ENCODE measurements at regions not wholly inside any gene's neighbourhood (a gene's known extent, or its start where the extent isn't known, plus 50 kb on each side); places are given as distances from the start of the nearest gene placed in this dataset.
"Not testable (repeated sequence)": the region's sequence is repeated elsewhere in the genome, so short reads cannot be mapped to it uniquely, and the experiment has no call there.

DNA sequence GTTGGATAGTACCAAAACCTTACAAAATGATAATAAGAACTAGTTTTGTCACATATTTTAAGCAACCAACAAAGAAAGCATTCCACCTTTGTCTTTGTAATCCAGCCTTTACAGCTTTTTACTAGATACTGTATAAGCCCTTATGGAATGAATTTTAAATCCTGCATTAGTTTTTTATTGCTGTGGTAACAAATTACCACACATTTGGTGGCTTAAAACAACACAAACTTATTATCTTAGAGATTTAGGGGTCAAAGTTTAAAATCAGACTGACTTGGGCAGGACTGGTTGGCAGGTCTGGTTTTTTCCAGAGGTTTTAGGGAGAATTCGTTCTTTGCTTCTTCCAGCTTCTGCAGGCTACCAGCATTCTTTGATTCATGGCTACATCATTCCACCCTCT is 108.5 kb upstream of the NLGN1 start:
- peaks cover 6% of the 10 kb centered on the region for H3K9me3 Mint-ChIP-seq
- no peak overlapping the region for H3K4me3 Mint-ChIP-seq
- no peaks in the 10 kb centered on the region for H3K4me1 Mint-ChIP-seq (ENCODE audit: low read depth)
- ATAC-seq (ENCODE audit: poor library complexity): no peak
- Histone ChIP-seq H3K4me1 (ENCODE audit: insufficient read depth, low read length) (no peaks in the 10 kb centered on the region), H3K27me3 (ENCODE audit: control insufficient read depth in 1 of 2, insufficient read depth in 2 of 2, low read length in 2 of 2) (no peaks in the 10 kb centered on the region), H3K9me3 (ENCODE audit: control insufficient read depth in 1 of 2, insufficient read depth in 1 of 2, low read length in 2 of 2) (peaks cover 0 to 11% of the 10 kb centered on the region in 2 experiments), H3K27ac (ENCODE audit: low read depth in 1 of 2, low read length in 2 of 2) (no peak overlapping the region), H3K4me3 (ENCODE audit: low read length) (no peak overlapping the region), H3K36me3 (ENCODE audit: insufficient read depth, low read length) (no peaks in the 10 kb centered on the region)
- ChIA-PET CTCF (no interaction called here), POLR2A (no interaction called here)
- H3K27me3 Mint-ChIP-seq: no peaks in the 10 kb centered on the region
- no peaks in the 10 kb centered on the region for H3K36me3 Mint-ChIP-seq (ENCODE audit: low read depth)
- TF ChIP-seq, protein P1, sequence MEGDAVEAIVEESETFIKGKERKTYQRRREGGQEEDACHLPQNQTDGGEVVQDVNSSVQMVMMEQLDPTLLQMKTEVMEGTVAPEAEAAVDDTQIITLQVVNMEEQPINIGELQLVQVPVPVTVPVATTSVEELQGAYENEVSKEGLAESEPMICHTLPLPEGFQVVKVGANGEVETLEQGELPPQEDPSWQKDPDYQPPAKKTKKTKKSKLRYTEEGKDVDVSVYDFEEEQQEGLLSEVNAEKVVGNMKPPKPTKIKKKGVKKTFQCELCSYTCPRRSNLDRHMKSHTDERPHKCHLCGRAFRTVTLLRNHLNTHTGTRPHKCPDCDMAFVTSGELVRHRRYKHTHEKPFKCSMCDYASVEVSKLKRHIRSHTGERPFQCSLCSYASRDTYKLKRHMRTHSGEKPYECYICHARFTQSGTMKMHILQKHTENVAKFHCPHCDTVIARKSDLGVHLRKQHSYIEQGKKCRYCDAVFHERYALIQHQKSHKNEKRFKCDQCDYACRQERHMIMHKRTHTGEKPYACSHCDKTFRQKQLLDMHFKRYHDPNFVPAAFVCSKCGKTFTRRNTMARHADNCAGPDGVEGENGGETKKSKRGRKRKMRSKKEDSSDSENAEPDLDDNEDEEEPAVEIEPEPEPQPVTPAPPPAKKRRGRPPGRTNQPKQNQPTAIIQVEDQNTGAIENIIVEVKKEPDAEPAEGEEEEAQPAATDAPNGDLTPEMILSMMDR (IDR thresholded peaks at IDR 0.05): no peak
- no peak overlapping the region for H3K27ac Mint-ChIP-seq
- intact Hi-C loops (cut with DNase I, micrococcal nuclease): no loop called here
- no peak for DNase-seq

DNA sequence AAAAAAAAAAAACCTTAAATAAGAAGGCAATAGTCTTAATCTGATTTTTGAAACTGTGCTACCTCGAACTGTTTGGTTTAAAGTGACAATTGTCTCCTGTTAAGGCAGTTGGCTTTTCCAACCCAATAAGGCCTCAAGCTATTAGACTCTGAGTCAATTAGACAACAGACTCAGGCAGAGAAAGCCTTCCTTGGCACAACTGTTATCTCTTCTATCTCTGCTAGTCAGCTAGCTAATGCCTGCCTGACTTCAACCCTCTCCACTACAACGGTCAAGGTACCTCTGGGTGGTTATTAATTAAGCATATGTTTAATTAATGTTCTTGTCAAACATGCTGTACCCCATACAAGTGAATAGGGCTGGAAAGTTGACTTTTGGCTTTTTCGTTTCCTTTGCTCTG is 110.2 kb upstream of the NLGN1 start:
- intact Hi-C loops (cut with DNase I, micrococcal nuclease): no loop called here
- Mint-ChIP-seq H3K9me3 (peaks cover 6% of the 10 kb centered on the region), H3K36me3 (ENCODE audit: low read depth) (no peaks in the 10 kb centered on the region), H3K4me3 (no peak overlapping the region), H3K27me3 (no peaks in the 10 kb centered on the region), H3K4me1 (ENCODE audit: low read depth) (no peaks in the 10 kb centered on the region), H3K27ac (no peak overlapping the region)
- Histone ChIP-seq H3K4me1 (ENCODE audit: insufficient read depth, low read length) (no peaks in the 10 kb centered on the region), H3K27ac (ENCODE audit: low read depth in 1 of 2, low read length in 2 of 2) (no peak overlapping the region), H3K9me3 (ENCODE audit: control insufficient read depth in 1 of 2, insufficient read depth in 1 of 2, low read length in 2 of 2) (peaks cover 0 to 11% of the 10 kb centered on the region in 2 experiments), H3K27me3 (ENCODE audit: control insufficient read depth in 1 of 2, insufficient read depth in 2 of 2, low read length in 2 of 2) (no peaks in the 10 kb centered on the region), H3K4me3 (ENCODE audit: low read length) (no peak overlapping the region), H3K36me3 (ENCODE audit: insufficient read depth, low read length) (no peaks in the 10 kb centered on the region)
- TF ChIP-seq, protein P1 (IDR thresholded peaks at IDR 0.05): no peak
- ChIA-PET CTCF (no interaction called here), POLR2A (no interaction called here)
- ATAC-seq (ENCODE audit: poor library complexity) (no peak), DNase-seq (no peak)

DNA sequence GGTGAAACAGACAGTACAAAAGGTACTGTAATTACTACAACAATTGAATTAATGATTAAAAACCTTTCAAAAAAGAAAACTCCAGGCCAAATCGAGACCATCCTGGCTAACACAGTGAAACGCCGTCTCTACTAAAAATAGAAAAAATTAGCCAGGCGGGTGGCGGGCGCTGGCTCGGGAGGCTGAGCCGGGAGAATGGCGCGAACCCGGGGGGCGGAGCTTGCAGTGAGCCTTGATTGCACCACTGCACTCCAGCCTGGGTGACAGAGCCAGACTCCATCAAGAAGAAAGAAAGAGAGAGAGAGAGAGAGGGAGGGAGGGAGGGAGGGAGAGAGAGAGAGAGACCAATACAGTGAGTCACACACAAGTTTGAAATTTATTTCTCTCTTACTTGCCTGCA is 111.0 kb upstream of the NLGN1 start:
- H3K4me1 Mint-ChIP-seq (ENCODE audit: low read depth); H3K27ac Mint-ChIP-seq; H3K27me3 Mint-ChIP-seq; H3K9me3 Mint-ChIP-seq; H3K36me3 ChIP-seq (ENCODE audit: insufficient read depth, low read length); H3K4me3 Mint-ChIP-seq; ATAC-seq (ENCODE audit: poor library complexity); intact Hi-C loops (cut with DNase I, micrococcal nuclease); H3K4me3 ChIP-seq (ENCODE audit: low read length); H3K4me1 ChIP-seq (ENCODE audit: insufficient read depth, low read length); DNase-seq; CTCF ChIA-PET; H3K36me3 Mint-ChIP-seq (ENCODE audit: low read depth); POLR2A ChIA-PET; H3K27me3 ChIP-seq (ENCODE audit: control insufficient read depth in 1 of 2, insufficient read depth in 2 of 2, low read length in 2 of 2); H3K27ac ChIP-seq (ENCODE audit: low read depth in 1 of 2, low read length in 2 of 2): not testable (repeated sequence)
- peaks cover 0 to 14% of the 10 kb centered on the region in 2 experiments for H3K9me3 ChIP-seq (ENCODE audit: control insufficient read depth in 1 of 2, insufficient read depth in 1 of 2, low read length in 2 of 2)

DNA sequence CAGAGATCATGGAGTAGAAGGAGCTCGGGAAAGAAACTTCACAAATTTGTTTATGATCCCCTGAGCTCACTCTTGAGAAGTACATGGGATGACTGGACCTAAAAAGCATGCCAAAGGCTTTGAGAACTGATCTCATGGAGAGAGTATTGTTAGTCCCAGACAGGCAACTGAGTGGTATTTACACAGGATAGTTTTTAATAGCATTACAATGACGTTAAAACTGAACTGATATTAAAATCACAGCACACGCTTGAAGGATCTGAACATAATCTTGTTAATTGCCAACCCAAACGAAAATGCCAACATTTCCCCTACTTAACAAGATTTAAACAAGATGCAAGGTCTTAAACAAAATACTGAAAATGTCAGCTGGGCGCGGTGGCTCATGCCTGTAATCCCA is 113.2 kb upstream of the NLGN1 start:
- Mint-ChIP-seq H3K27me3 (no peaks in the 10 kb centered on the region), H3K36me3 (ENCODE audit: low read depth) (no peaks in the 10 kb centered on the region), H3K4me3 (no peak overlapping the region), H3K27ac (no peak overlapping the region), H3K4me1 (ENCODE audit: low read depth) (no peaks in the 10 kb centered on the region), H3K9me3 (peaks cover 6% of the 10 kb centered on the region)
- H3K9me3 ChIP-seq (ENCODE audit: control insufficient read depth in 1 of 2, insufficient read depth in 1 of 2, low read length in 2 of 2): peaks cover 0 to 16% of the 10 kb centered on the region in 2 experiments
- TF ChIP-seq, protein P1 (IDR thresholded peaks at IDR 0.05): no peak
- no peaks in the 10 kb centered on the region for H3K36me3 ChIP-seq (ENCODE audit: insufficient read depth, low read length)
- intact Hi-C loops (cut with DNase I, micrococcal nuclease): no loop called here
- no peak overlapping the region for H3K4me3 ChIP-seq (ENCODE audit: low read length)
- ChIA-PET CTCF (no interaction called here), POLR2A (no interaction called here)
- ATAC-seq (ENCODE audit: poor library complexity): no peak
- no peaks in the 10 kb centered on the region for H3K27me3 ChIP-seq (ENCODE audit: control insufficient read depth in 1 of 2, insufficient read depth in 2 of 2, low read length in 2 of 2)
- no peak overlapping the region for H3K27ac ChIP-seq (ENCODE audit: low read depth in 1 of 2, low read length in 2 of 2)
- no peak for DNase-seq
- H3K4me1 ChIP-seq (ENCODE audit: insufficient read depth, low read length): no peaks in the 10 kb centered on the region
